HCT116 (cell line): ENCODE measurements at regions not wholly inside any gene's neighbourhood (a gene's known extent, or its start where the extent isn't known, plus 50 kb on each side); places are given as distances from the start of the nearest gene placed in this dataset.

Experiments used
- ATAC-seq: fragments of 200-7000 bp; cut with Tn5 transposase; 2 replicates; pipeline ENCODE4 v1.9.1; 2020; ENCODE audit warnings: mild to moderate bottlenecking, moderate library complexity
- BruUV-seq: library from RNA; stranded (reverse); fragments of 400-500 nt; replicated peaks from 2 replicates; lab custom pipeline; 2021; lab: Mats Ljungman, UMichigan
- CTCF ChIA-PET: fragments of 300-600 bp; sonication (Branson Sonifier 250); formaldehyde crosslinking; loops from one replicate; lab custom pipeline; 2021; ENCODE audit warnings: antibody characterized with exemption; lab: Charles Lee
- POLR2A ChIA-PET: fragments of 300-600, 350-600 bp; sonication (Branson Sonifier 250); formaldehyde crosslinking; loops from one replicate; lab custom pipeline; 2021; ENCODE audit warnings: antibody characterized with exemption; lab: Charles Lee
- RAD21 ChIA-PET, 2 experiments: fragments of 300-600 bp; sonication (Branson Sonifier 250); formaldehyde crosslinking; loops; one replicate each; lab custom pipeline; 2023; ENCODE audit warnings: low total read pairs in 2 of 2; ENCODE audit not compliant: uncharacterized antibody in 2 of 2, unreplicated experiment in 2 of 2, low non-redundant PET in 1 of 2; lab: Charles Lee
- DNase-seq: peaks from one replicate; pipeline ENCODE4 v3.0.0-alpha.2; 2010; ENCODE audit warnings: low read depth, low spot score
- H2AFZ ChIP-seq: fragments of 200-600 bp; shearing (Covaris generic), sonication (generic); 2 replicates; pipeline ENCODE4 v1.6.1; 2017; ENCODE audit warnings: low read depth, mixed run types, mixed read lengths, antibody characterized with exemption, low read length; ENCODE audit not compliant: poor library complexity, severe bottlenecking
- H3K27ac ChIP-seq: 2 replicates; pipeline ENCODE4 v1.5.1; 2012; ENCODE audit warnings: low read depth, low read length
- H3K27me3 ChIP-seq: fragments of 200-600 bp; sonication (generic); 2 replicates; pipeline ENCODE4 v1.6.1; 2016; ENCODE audit warnings: mixed run types, low read length, mixed read lengths; ENCODE audit not compliant: insufficient read depth
- H3K36me3 ChIP-seq, 2 experiments: fragments of 200-500 bp in 1 of 2; fragments of 200-600 bp in 1 of 2; sonication (Bioruptor generic) in 1 of 2; sonication (generic) in 1 of 2; 2 replicates each; pipeline versions ENCODE4 v1.5.1 to v1.6.1; 2014 to 2016; ENCODE audit warnings: low read length in 2 of 2, inconsistent platforms in 1 of 2, mixed read lengths in 1 of 2, mixed run types in 1 of 2; ENCODE audit not compliant: insufficient read depth in 2 of 2, control insufficient read depth in 1 of 2
- H3K4me1 ChIP-seq, 2 experiments: fragments of 200-600 bp in 1 of 2; sonication (generic) in 1 of 2; 2 replicates each; pipeline versions ENCODE4 v1.5.1 to v1.6.1; 2012 to 2017; ENCODE audit warnings: low read length in 2 of 2, inconsistent platforms in 1 of 2, mild to moderate bottlenecking in 1 of 2, mixed read lengths in 1 of 2, mixed run types in 1 of 2, moderate library complexity in 1 of 2; ENCODE audit not compliant: insufficient read depth in 2 of 2, control insufficient read depth in 1 of 2
- H3K4me2 ChIP-seq: fragments of 200-600 bp; sonication (generic); 2 replicates; pipeline ENCODE4 v1.6.1; 2017; ENCODE audit warnings: mixed run types, low read length, mixed read lengths
- H3K4me3 ChIP-seq, 2 experiments: fragments of 200-600 bp in 1 of 2; sonication (generic) in 1 of 2; replicated peaks in 1 of 2; 2 replicates each; pipeline ENCODE4 v1.5.1; 2011 to 2016; ENCODE audit warnings: low read length in 2 of 2, control low read depth in 1 of 2, low read depth in 1 of 2, mild to moderate bottlenecking in 1 of 2, mixed read lengths in 1 of 2, mixed run types in 1 of 2
- H3K79me2 ChIP-seq: fragments of 200-600 bp; sonication (generic); 2 replicates; pipeline ENCODE4 v1.6.1; 2017; ENCODE audit warnings: mild to moderate bottlenecking, mixed run types, low read length, moderate library complexity, mixed read lengths; ENCODE audit not compliant: insufficient read depth
- H3K9ac ChIP-seq: fragments of 200-600 bp; sonication (generic); 2 replicates; pipeline ENCODE4 v1.6.1; 2016; ENCODE audit warnings: low read length, mixed read lengths
- H3K9me2 ChIP-seq: fragments of 200-600 bp; sonication (generic), shearing (Covaris generic); 2 replicates; pipeline ENCODE4 v1.6.1; 2017; ENCODE audit warnings: mixed run types, mild to moderate bottlenecking, moderate library complexity; ENCODE audit not compliant: insufficient read depth
- H3K9me3 ChIP-seq, 2 experiments: fragments of 200-500 bp in 1 of 2; fragments of 200-600 bp in 1 of 2; sonication (Bioruptor generic) in 1 of 2; sonication (generic) in 1 of 2; 2 replicates each; pipeline ENCODE4 v1.6.1; 2014 to 2017; ENCODE audit warnings: low read length in 2 of 2, mixed read lengths in 2 of 2, inconsistent platforms in 1 of 2, low read depth in 1 of 2, mild to moderate bottlenecking in 1 of 2, mixed run types in 1 of 2, moderate library complexity in 1 of 2; ENCODE audit not compliant: control insufficient read depth in 1 of 2, insufficient read depth in 1 of 2
- H4K20me1 ChIP-seq: fragments of 200-600 bp; sonication (generic), shearing (Covaris generic); 2 replicates; pipeline ENCODE4 v1.6.1; 2017; ENCODE audit warnings: mixed run types, mild to moderate bottlenecking, moderate library complexity; ENCODE audit not compliant: insufficient read depth
- CTCF ChIP-seq, 3 experiments: fragments of 200-600 bp in 1 of 3; sonication (generic) in 1 of 3; IDR thresholded peaks in 2 of 3; conservative IDR thresholded peaks in 1 of 3; 2 replicates each; pipeline ENCODE4 v1.5.1; 2012 to 2017; ENCODE audit warnings: low read depth in 2 of 3, low read length in 2 of 3, antibody characterized with exemption in 1 of 3, borderline replicate concordance in 1 of 3, control low read depth in 1 of 3, mild to moderate bottlenecking in 1 of 3, mixed read lengths in 1 of 3, mixed run types in 1 of 3, moderate library complexity in 1 of 3; ENCODE audit not compliant: insufficient read depth in 1 of 3
- MAX ChIP-seq: IDR thresholded peaks from 2 replicates; pipeline ENCODE4 v1.6.1; 2012
- SP1 ChIP-seq: IDR thresholded peaks from 2 replicates; pipeline ENCODE4 v1.6.1; 2012; ENCODE audit warnings: low read depth
- SRF ChIP-seq: IDR thresholded peaks from 2 replicates; pipeline ENCODE4 v1.6.1; 2012; ENCODE audit warnings: low read depth
- YY1 ChIP-seq: IDR thresholded peaks from 2 replicates; pipeline ENCODE4 v1.6.1; 2011; ENCODE audit warnings: low read length, low read depth, moderate library complexity, mild to moderate bottlenecking; ENCODE audit not compliant: insufficient replicate concordance; ENCODE audit errors: extremely low read depth
- ZFX ChIP-seq: fragments of 450-650 bp; IDR thresholded peaks from 2 replicates; pipeline ENCODE4 v1.6.1; 2017
- intact Hi-C: fragments of 100-400 bp; cut with micrococcal nuclease; formaldehyde crosslinking; loops from 2 replicates; pipeline ENCODE4 v1.10.0; 2022

GRCh38 chr2:16272038-16272788, 331.9 kb downstream of the MYCN start:
- CTCF ChIA-PET = no interaction called here
- no TSS peak for BruUV-seq
- TF ChIP-seq ZFX = no peak
- TF ChIP-seq CTCF (IDR thresholded peaks at IDR 0.05 in 2 of 3, conservative IDR thresholded peaks at IDR 0.05 in 1 of 3; ENCODE audit: borderline replicate concordance in 1 of 3, insufficient read depth in 1 of 3, low read depth in 2 of 3, low read length in 2 of 3) = no peak
- TF ChIP-seq MAX = no peak
- TF ChIP-seq SRF = no peak
- no peak for TF ChIP-seq SP1
- TF ChIP-seq YY1 = no peak

More at GRCh38 chr2:16272038-16272788, 331.9 kb downstream of the MYCN start:
- no peak overlapping the region for H3K4me2 ChIP-seq
- ChIA-PET RAD21 (no interaction called here), POLR2A (no interaction called here)
- H3K4me1 ChIP-seq = no peaks in the 10 kb centered on the region
- no peaks in the 10 kb centered on the region for H4K20me1 ChIP-seq
- no peaks in the 10 kb centered on the region for H3K36me3 ChIP-seq
- no peak overlapping the region for H3K9ac ChIP-seq
- no peak overlapping the region for H2AFZ ChIP-seq
- no peak overlapping the region for H3K4me3 ChIP-seq
- DNase-seq (no peak), ATAC-seq (no peak)
- H3K27ac ChIP-seq = no peak overlapping the region
- H3K9me2 ChIP-seq = no peaks in the 10 kb centered on the region
- H3K9me3 ChIP-seq = no peaks in the 10 kb centered on the region
- H3K79me2 ChIP-seq = no peaks in the 10 kb centered on the region
- intact Hi-C loops = no loop called here
- H3K27me3 ChIP-seq = no peaks in the 10 kb centered on the region
